Activated CD4-positive, CD25-positive, alpha-beta regulatory T cell treated with anti-CD3 and anti-CD28 coated beads, Interleukin-2, amount 50 U/mL, for 24 hours (primary cell): ENCODE measurements at regions not wholly inside any gene's neighbourhood (a gene's known extent, or its start where the extent isn't known, plus 50 kb on each side); places are given as distances from the start of the nearest gene placed in this dataset.

Experiments
- ATAC-seq, 2 donors: fragments of 150-1000 bp; cut with Tn5 transposase; one replicate each; pipeline ENCODE4 v1.10.0; 2021; ENCODE audit warnings: mild to moderate bottlenecking in 1 of 2, moderate library complexity in 1 of 2

- ATAC-seq, result no peak
Observed at GRCh38 chr11:122344215-122344614, 228.2 kb upstream of the BLID start.

- ATAC-seq, result no peak
Observed at GRCh38 chr11:122343210-122343609, 227.2 kb upstream of the BLID start.

GRCh38 chr11:122342089-122342744 lies 226.2 kb upstream of the BLID start:
- no peak for ATAC-seq

GRCh38 chr11:122341477-122341876 lies 225.5 kb upstream of the BLID start:
- ATAC-seq, result no peak

- no peak for ATAC-seq
Observed at GRCh38 chr11:122340607-122341290, 224.7 kb upstream of the BLID start.

GRCh38 chr11:122339436-122340060 lies 223.5 kb upstream of the BLID start:
- ATAC-seq, result no peak

GRCh38 chr11:122337704-122338103 lies 221.7 kb upstream of the BLID start:
- ATAC-seq, result no peak

GRCh38 chr11:122337241-122337640 lies 221.2 kb upstream of the BLID start:
- no peak for ATAC-seq

- ATAC-seq, result no peak
Observed at GRCh38 chr11:122336706-122337105, 220.7 kb upstream of the BLID start.

GRCh38 chr11:122334546-122335339 lies 218.7 kb upstream of the BLID start:
- no peak for ATAC-seq

- ATAC-seq, result no peak
Observed at GRCh38 chr11:122333467-122333866, 217.5 kb upstream of the BLID start.

- no peak for ATAC-seq
Observed at GRCh38 chr11:122331079-122331478, 215.1 kb upstream of the BLID start.

- no peak for ATAC-seq
Observed at GRCh38 chr11:122330279-122330965, 214.4 kb upstream of the BLID start.

- ATAC-seq, result no peak
Observed at GRCh38 chr11:122327528-122327927, 211.5 kb upstream of the BLID start.

- no peak for ATAC-seq
Observed at GRCh38 chr11:122323754-122324421, 207.9 kb upstream of the BLID start.

GRCh38 chr11:122322329-122322728 lies 206.3 kb upstream of the BLID start:
- ATAC-seq, result no peak

GRCh38 chr11:122320671-122321070 lies 204.7 kb upstream of the BLID start:
- ATAC-seq, result no peak

GRCh38 chr11:122319691-122320620 lies 203.9 kb upstream of the BLID start:
- no peak for ATAC-seq

- ATAC-seq, result no peak
Observed at GRCh38 chr11:122319085-122319484, 203.1 kb upstream of the BLID start.

- no peak for ATAC-seq
Observed at GRCh38 chr11:122317305-122317704, 201.3 kb upstream of the BLID start.

GRCh38 chr11:122313581-122313980 lies 197.6 kb upstream of the BLID start:
- ATAC-seq, result no peak
